K562 (cell line): ENCODE measurements at regions not wholly inside any gene's neighbourhood (a gene's known extent, or its start where the extent isn't known, plus 50 kb on each side); places are given as distances from the start of the nearest gene placed in this dataset.

ENCODE experiments used
- ATAC-seq: fragments of 200-7000 bp; cut with Tn5 transposase; 3 replicates; pipeline ENCODE4 v1.9.1; 2020; ENCODE audit warnings: moderate library complexity
- BruUV-seq: library from RNA; stranded (reverse); fragments of 400-500 nt; replicated peaks from 2 replicates; lab custom pipeline; 2021; lab: Mats Ljungman, UMichigan
- CTCF ChIA-PET: fragments of 300-600 bp; formaldehyde crosslinking; extraction: SDS; loops from one replicate; lab custom pipeline; 2021; ENCODE audit warnings: low intra/inter-chr PET ratio; lab: Yijun Ruan, JAX
- POLR2A ChIA-PET: fragments of 300-600, 350-650 bp; sonication (Branson Sonifier 250); formaldehyde crosslinking; extraction: SDS; loops from one replicate; lab custom pipeline; 2021; ENCODE audit warnings: antibody characterized with exemption, inconsistent platforms; lab: Yijun Ruan, JAX
- DNase-seq, 4 experiments: peaks; one replicate each; pipeline versions ENCODE4 v3.0.0 to v3.0.0-alpha.2; 2011 to 2018; ENCODE audit warnings: low spot score in 3 of 4, mixed read lengths in 3 of 4; ENCODE audit errors: extremely low read depth in 1 of 4
- FAIRE-seq: peaks from 2 replicates; lab custom pipeline; 2011; peaks lifted over from hg19 to GRCh38; lab: Jason Lieb, UNC
- H2AFZ ChIP-seq: 2 replicates; pipeline ENCODE4 v1.6.0; 2011; ENCODE audit warnings: low read depth, low read length, control low read depth, inconsistent platforms
- H3K27ac ChIP-seq: fragments of 200-600 bp; 3 replicates; pipeline ENCODE4 v1.8.0; 2011; ENCODE audit warnings: low read depth, mild to moderate bottlenecking, control low read depth, inconsistent platforms, low read length, moderate library complexity, mixed read lengths; ENCODE audit errors: extremely low read depth
- H3K27me3 ChIP-seq, 2 experiments: fragments of 300-600 bp in 1 of 2; 2 replicates in 1 of 2; 3 replicates in 1 of 2; pipeline versions ENCODE4 v1.6.0 to v1.8.0; 2011; ENCODE audit warnings: inconsistent platforms in 2 of 2, low read length in 2 of 2, mild to moderate bottlenecking in 1 of 2, mixed read lengths in 1 of 2, moderate library complexity in 1 of 2; ENCODE audit not compliant: control insufficient read depth in 2 of 2, insufficient read depth in 2 of 2
- H3K36me3 ChIP-seq: fragments of 300-600 bp; 3 replicates; pipeline ENCODE4 v1.8.0; 2011; ENCODE audit warnings: mild to moderate bottlenecking, low read length, inconsistent platforms; ENCODE audit not compliant: control insufficient read depth, insufficient read depth
- H3K4me1 ChIP-seq, 2 experiments: fragments of 200-600 bp in 1 of 2; replicated peaks in 1 of 2; 2 replicates in 1 of 2; 3 replicates in 1 of 2; pipeline versions ENCODE4 v1.5.1 to v1.8.0; 2011; ENCODE audit warnings: inconsistent platforms in 2 of 2, low read length in 2 of 2, mild to moderate bottlenecking in 1 of 2, mixed read lengths in 1 of 2, moderate library complexity in 1 of 2; ENCODE audit not compliant: control insufficient read depth in 2 of 2, insufficient read depth in 2 of 2
- H3K4me2 ChIP-seq: 2 replicates; pipeline ENCODE4 v1.6.1; 2011; ENCODE audit warnings: low read length, control low read depth, inconsistent platforms, mixed read lengths; ENCODE audit not compliant: insufficient read depth
- H3K4me3 ChIP-seq: fragments of 200-600 bp; sonication (generic), shearing (Covaris generic); 2 replicates; pipeline ENCODE4 v1.5.1; 2016; ENCODE audit warnings: control low read depth, inconsistent platforms
- H3K79me2 ChIP-seq: fragments of 200-600 bp; 3 replicates; pipeline ENCODE4 v1.8.0; 2011; ENCODE audit warnings: low read length, inconsistent platforms; ENCODE audit not compliant: control insufficient read depth, insufficient read depth
- H3K9ac ChIP-seq, 2 experiments: 2 replicates each; pipeline versions ENCODE4 v1.6.0 to v1.6.1; 2011; ENCODE audit warnings: low read depth in 2 of 2, low read length in 2 of 2, control low read depth in 1 of 2, inconsistent platforms in 1 of 2, mild to moderate bottlenecking in 1 of 2, mixed read lengths in 1 of 2; ENCODE audit not compliant: insufficient read depth in 1 of 2
- H3K9me1 ChIP-seq: one replicate; pipeline ENCODE4 v1.6.0; 2011; ENCODE audit warnings: inconsistent platforms, mild to moderate bottlenecking, low read length, moderate library complexity; ENCODE audit not compliant: control insufficient read depth, insufficient read depth
- H3K9me3 ChIP-seq: replicated peaks from 2 replicates; pipeline ENCODE4 v1.5.1; 2011; ENCODE audit warnings: low read depth, low read length, inconsistent platforms; ENCODE audit not compliant: control insufficient read depth, insufficient read depth
- H4K20me1 ChIP-seq: replicated peaks from 2 replicates; pipeline ENCODE4 v1.6.1; 2011; ENCODE audit warnings: low read length, inconsistent platforms, mixed read lengths; ENCODE audit not compliant: control insufficient read depth, insufficient read depth
- MEIS2 ChIP-seq: fragments of 450-650 bp; IDR thresholded peaks from 2 replicates; pipeline ENCODE4 v1.6.1; 2014; ENCODE audit warnings: mild to moderate bottlenecking; ENCODE audit not compliant: partially characterized antibody
- NCOA2 ChIP-seq, 2 experiments: fragments of 450-650 bp; IDR thresholded peaks; 2 replicates each; pipeline ENCODE4 v1.6.1; 2018; ENCODE audit warnings: mild to moderate bottlenecking in 2 of 2, moderate library complexity in 1 of 2; ENCODE audit not compliant: partially characterized antibody in 2 of 2
- SIN3A ChIP-seq, 2 experiments: fragments of 150-350 bp in 1 of 2; IDR thresholded peaks; 2 replicates each; pipeline ENCODE4 v1.6.1; 2011 to 2016; ENCODE audit warnings: borderline replicate concordance in 2 of 2, low read depth in 2 of 2, low read length in 2 of 2, mild to moderate bottlenecking in 2 of 2, moderate library complexity in 2 of 2; ENCODE audit not compliant: control insufficient read depth in 1 of 2
- XRCC4 ChIP-seq: IDR thresholded peaks from one replicate; pipeline ENCODE4 v1.6.1; 2011; ENCODE audit not compliant: insufficient read depth, insufficient read length; ENCODE audit errors: extremely low read depth
- ZNF12 ChIP-seq: sonication (generic); formaldehyde crosslinking; IDR thresholded peaks from 2 replicates; pipeline ENCODE4 v1.4.0; 2020; ENCODE audit warnings: mild to moderate bottlenecking, missing genetic modification reagents
- ZNF586 ChIP-seq: fragments of 450-650 bp; formaldehyde crosslinking; conservative IDR thresholded peaks from 2 replicates; pipeline ENCODE4 v1.4.0; 2020; ENCODE audit warnings: mild to moderate bottlenecking, moderate library complexity
- WGBS: fragments of 100-300 bp; shearing (Covaris generic); methylation state at CpG from one replicate; pipeline ENCODE4 v1.1.6; 2016; ENCODE audit warnings: low coverage, mixed read lengths; ENCODE audit not compliant: insufficient coverage; ENCODE audit errors: missing lambda C conversion rate; 5-methylcytosine and 5-hydroxymethylcytosine counted together
- in situ Hi-C: fragments of 300-500 bp; cut with MboI; formaldehyde crosslinking; loops from 4 replicates; pipeline ENCODE4 v1.15.0; 2018; ENCODE audit warnings: inconsistent platforms, mixed read lengths
- intact Hi-C: fragments of 100-400 bp; cut with micrococcal nuclease; formaldehyde crosslinking; loops from 2 replicates; pipeline ENCODE4 v1.14.2; 2022
- TF ChIP-seq, protein P1 (sequence below), 3 experiments: fragments of 200-800 bp in 1 of 3; fragments of 250-450 bp in 1 of 3; fragments of 450-650 bp in 1 of 3; sonication (Bioruptor Pico) in 1 of 3; sonication (Bioruptor generic) in 1 of 3; formaldehyde crosslinking in 1 of 3; IDR thresholded peaks; 2 replicates each; pipeline versions ENCODE4 v1.6.1 to v1.8.0; 2016 to 2022; ENCODE audit warnings: mild to moderate bottlenecking in 2 of 3, missing genetic modification characterization in 2 of 3, missing compliant biosample characterization in 1 of 3, moderate library complexity in 1 of 3
- TF ChIP-seq, protein P2 (sequence below): fragments of 250-450 bp; sonication (Bioruptor Pico); IDR thresholded peaks from 2 replicates; pipeline ENCODE4 v1.8.0; 2021; ENCODE audit warnings: moderate library complexity, mild to moderate bottlenecking, inconsistent platforms
- TF ChIP-seq, protein P3 (sequence below): IDR thresholded peaks from 2 replicates; pipeline ENCODE4 v1.6.1; 2011; ENCODE audit not compliant: insufficient read length; ENCODE audit errors: extremely low read depth
- TF ChIP-seq, protein P4 (sequence below): fragments of 250-450 bp; sonication (Bioruptor Pico); IDR thresholded peaks from 2 replicates; pipeline ENCODE4 v1.6.1; 2021; ENCODE audit warnings: mild to moderate bottlenecking
- TF ChIP-seq, protein P5 (sequence below): fragments of 250-450 bp; sonication (Bioruptor Pico); IDR thresholded peaks from 2 replicates; pipeline ENCODE4 v1.5.0; 2021; ENCODE audit warnings: mild to moderate bottlenecking, moderate library complexity

DNA sequence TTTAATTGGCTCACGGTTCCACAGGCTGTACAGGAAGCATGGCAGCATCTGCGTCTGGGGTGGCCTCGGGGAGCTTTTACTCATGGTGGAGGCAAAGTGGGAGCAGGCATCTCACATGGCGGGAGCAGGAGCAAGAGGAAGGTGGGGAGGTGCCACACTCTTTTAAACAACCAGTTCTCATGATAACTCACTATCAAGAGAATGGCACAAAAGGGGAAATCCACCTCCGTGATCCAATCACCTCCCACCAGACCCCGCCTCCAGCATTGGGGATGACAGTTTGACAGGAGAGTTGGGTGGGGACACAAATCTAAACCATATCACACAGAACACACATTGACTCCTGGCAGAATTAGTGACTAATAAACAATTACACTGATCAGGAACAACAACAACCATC lies 68.6 kb upstream of the ACKR3 start:
- WGBS: 4% methylated on average over 6 of the region's 6 CpGs
- no peak overlapping the region for H3K9ac ChIP-seq
- DNase-seq: no peak
- FAIRE-seq: no peak
- no peak overlapping the region for H3K27ac ChIP-seq
- CTCF ChIA-PET: no interaction called here
- no peaks in the 10 kb centered on the region for H3K4me1 ChIP-seq
- peaks cover 0 to 10% of the 10 kb centered on the region in 2 experiments; a peak in 2 of 5 replicates for H3K27me3 ChIP-seq
- no peaks in the 10 kb centered on the region for H3K79me2 ChIP-seq
- POLR2A ChIA-PET: no interaction called here
- no peak for ATAC-seq
- intact Hi-C loops (no loop called here), in situ Hi-C loops (loop anchor here (25.0 kb wide), 1 partner anchor 561 kb away; no protein-coding TSS in a partner anchor)
- no TSS peak for BruUV-seq
- no peaks in the 10 kb centered on the region for H3K9me3 ChIP-seq
- H4K20me1 ChIP-seq: no peaks in the 10 kb centered on the region
- no peak overlapping the region for H2AFZ ChIP-seq
- H3K36me3 ChIP-seq: no peaks in the 10 kb centered on the region
- no peak overlapping the region for H3K4me2 ChIP-seq
- no peaks in the 10 kb centered on the region for H3K9me1 ChIP-seq
- H3K4me3 ChIP-seq: no peak overlapping the region
- no peak for TF ChIP-seq MEIS2
- TF ChIP-seq ZNF586 (CRISPR knock-in tag): no peak
- TF ChIP-seq, protein P1, sequence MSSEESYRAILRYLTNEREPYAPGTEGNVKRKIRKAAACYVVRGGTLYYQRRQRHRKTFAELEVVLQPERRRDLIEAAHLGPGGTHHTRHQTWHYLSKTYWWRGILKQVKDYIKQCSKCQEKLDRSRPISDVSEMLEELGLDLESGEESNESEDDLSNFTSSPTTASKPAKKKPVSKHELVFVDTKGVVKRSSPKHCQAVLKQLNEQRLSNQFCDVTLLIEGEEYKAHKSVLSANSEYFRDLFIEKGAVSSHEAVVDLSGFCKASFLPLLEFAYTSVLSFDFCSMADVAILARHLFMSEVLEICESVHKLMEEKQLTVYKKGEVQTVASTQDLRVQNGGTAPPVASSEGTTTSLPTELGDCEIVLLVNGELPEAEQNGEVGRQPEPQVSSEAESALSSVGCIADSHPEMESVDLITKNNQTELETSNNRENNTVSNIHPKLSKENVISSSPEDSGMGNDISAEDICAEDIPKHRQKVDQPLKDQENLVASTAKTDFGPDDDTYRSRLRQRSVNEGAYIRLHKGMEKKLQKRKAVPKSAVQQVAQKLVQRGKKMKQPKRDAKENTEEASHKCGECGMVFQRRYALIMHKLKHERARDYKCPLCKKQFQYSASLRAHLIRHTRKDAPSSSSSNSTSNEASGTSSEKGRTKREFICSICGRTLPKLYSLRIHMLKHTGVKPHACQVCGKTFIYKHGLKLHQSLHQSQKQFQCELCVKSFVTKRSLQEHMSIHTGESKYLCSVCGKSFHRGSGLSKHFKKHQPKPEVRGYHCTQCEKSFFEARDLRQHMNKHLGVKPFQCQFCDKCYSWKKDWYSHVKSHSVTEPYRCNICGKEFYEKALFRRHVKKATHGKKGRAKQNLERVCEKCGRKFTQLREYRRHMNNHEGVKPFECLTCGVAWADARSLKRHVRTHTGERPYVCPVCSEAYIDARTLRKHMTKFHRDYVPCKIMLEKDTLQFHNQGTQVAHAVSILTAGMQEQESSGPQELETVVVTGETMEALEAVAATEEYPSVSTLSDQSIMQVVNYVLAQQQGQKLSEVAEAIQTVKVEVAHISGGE (CRISPR knock-in tag; IDR thresholded peaks at IDR 0.05): no peak
- TF ChIP-seq XRCC4: no peak
- TF ChIP-seq SIN3A (IDR thresholded peaks at IDR 0.05; ENCODE audit: borderline replicate concordance in 2 of 2, control insufficient read depth in 1 of 2, low read depth in 2 of 2, low read length in 2 of 2): no peak
- TF ChIP-seq, protein P2, sequence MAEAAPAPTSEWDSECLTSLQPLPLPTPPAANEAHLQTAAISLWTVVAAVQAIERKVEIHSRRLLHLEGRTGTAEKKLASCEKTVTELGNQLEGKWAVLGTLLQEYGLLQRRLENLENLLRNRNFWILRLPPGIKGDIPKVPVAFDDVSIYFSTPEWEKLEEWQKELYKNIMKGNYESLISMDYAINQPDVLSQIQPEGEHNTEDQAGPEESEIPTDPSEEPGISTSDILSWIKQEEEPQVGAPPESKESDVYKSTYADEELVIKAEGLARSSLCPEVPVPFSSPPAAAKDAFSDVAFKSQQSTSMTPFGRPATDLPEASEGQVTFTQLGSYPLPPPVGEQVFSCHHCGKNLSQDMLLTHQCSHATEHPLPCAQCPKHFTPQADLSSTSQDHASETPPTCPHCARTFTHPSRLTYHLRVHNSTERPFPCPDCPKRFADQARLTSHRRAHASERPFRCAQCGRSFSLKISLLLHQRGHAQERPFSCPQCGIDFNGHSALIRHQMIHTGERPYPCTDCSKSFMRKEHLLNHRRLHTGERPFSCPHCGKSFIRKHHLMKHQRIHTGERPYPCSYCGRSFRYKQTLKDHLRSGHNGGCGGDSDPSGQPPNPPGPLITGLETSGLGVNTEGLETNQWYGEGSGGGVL (CRISPR knock-in tag): no peak
- no peak for TF ChIP-seq ZNF12 (CRISPR knock-in tag)
- no peak for TF ChIP-seq NCOA2 (IDR thresholded peaks at IDR 0.05; ENCODE audit: partially characterized antibody in 2 of 2)
- TF ChIP-seq, protein P3, sequence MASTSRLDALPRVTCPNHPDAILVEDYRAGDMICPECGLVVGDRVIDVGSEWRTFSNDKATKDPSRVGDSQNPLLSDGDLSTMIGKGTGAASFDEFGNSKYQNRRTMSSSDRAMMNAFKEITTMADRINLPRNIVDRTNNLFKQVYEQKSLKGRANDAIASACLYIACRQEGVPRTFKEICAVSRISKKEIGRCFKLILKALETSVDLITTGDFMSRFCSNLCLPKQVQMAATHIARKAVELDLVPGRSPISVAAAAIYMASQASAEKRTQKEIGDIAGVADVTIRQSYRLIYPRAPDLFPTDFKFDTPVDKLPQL: no peak
- TF ChIP-seq, protein P4, sequence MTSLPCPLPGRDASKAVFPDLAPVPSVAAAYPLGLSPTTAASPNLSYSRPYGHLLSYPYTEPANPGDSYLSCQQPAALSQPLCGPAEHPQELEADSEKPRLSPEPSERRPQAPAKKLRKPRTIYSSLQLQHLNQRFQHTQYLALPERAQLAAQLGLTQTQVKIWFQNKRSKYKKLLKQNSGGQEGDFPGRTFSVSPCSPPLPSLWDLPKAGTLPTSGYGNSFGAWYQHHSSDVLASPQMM: no peak
- TF ChIP-seq, protein P5, sequence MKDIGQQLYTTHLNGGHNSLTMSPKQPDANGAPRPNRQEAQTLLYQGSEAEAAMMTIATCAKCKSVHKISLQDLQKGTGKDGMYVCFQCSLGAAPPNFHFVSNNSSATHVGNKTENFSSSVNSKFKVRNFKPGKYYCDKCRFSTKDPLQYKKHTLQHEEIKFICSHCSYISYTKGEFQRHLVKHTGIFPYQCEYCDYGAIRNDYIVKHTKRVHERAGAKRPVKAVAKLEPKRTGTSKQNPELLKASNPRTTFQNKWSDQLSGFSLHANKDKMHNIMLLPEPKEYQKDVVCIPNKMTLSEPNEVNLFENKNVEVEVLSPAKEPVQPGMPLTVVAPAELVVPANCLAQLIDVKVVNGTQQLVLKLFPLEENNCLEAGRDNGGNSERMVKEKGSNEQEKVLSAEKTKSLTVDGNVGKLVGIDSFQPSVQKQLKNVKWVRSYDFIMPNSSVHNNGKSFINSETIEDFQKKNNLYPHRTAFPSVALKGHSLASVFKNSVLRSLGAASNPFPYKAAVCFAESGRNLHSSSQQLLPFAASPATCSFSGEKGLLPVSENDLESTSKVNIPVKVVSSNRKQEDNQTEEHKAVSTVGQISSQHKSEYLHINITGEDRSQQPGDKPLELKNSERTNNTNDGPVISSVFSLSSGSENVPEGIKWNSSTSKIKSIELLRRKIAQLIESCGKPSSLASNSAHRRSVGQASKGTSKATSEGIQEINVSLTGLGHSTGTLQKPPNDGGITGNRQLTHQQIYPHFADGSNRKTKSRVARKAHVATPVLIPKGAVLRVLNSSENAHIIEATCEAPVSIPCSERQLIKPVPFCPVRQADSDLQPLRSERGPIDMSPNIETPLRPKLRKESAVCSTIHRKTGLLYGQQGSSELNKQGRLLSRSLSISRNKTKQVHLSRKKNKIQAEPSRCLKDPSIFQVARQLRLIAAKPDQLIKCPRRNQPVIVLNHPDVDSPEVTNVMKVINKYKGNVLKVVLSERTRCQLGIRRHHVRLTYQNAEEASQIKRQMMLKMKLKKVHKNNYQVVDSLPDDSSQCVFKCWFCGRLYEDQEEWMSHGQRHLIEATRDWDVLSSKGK (CRISPR knock-in tag): no peak
